ENCODE measurements at regions not wholly inside any gene's neighbourhood (a gene's known extent, or its start where the extent isn't known, plus 50 kb on each side); places are given as distances from the start of the nearest gene placed in this dataset.
"Not testable (repeated sequence)": the region's sequence is repeated elsewhere in the genome, so short reads cannot be mapped to it uniquely, and the experiment has no call there.

DNA sequence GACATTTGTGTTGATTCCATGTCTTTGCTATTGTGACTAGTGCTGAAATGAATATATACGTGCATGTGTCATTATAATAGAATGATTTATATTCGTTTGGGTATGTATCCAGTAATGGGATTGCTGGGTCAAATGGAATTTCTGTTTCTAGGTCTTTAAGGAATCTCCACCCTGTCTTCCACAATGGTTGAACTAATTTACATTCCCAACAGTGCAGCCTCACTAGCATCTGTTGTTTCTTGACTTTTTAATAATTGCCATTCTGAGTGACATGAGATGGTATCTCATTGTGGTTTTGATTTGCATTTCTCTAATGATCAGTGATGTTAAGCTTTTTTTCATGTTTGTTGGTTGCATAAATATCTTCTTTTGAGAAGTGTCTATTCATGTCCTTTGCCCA, 291.2 kb downstream of the FAT4 start:
- DNase-seq = not testable (repeated sequence)

DNA sequence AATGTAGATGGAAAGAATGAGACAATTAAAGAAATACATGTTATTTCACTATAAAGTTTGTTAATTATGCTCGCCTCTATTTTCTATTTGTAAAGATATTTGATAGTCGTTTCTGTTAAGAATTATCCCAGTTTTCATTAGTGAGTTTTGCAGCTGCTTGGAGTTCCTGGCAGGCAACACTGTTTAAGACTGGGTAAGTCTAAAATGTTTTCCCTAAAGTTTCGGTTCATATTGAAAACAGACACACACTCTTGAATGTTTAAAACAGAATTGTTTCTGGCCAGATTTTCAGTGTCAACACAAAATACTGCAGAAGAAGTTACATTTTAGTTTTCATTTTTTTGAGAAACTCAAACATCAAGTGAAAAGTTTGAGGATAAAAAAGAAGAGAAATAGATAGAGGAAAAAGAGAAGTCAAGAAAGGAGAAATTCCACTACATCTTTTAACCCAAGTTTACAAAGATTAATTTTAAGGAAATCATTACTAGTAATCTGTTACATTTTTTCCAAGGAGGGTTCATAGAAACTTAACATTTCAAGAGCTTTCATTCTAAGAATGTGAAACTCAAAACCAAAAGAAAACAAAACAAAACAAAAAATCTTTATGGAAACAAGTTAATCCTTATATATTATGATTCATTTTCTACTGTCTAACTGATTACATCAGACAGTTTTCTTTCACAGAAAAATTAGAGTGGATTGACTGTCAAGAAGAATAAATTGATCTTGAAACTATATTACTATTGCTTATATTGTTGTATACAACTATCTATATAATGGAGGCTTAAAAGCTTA, 305.5 kb downstream of the FAT4 start:
- no peak for DNase-seq

DNA sequence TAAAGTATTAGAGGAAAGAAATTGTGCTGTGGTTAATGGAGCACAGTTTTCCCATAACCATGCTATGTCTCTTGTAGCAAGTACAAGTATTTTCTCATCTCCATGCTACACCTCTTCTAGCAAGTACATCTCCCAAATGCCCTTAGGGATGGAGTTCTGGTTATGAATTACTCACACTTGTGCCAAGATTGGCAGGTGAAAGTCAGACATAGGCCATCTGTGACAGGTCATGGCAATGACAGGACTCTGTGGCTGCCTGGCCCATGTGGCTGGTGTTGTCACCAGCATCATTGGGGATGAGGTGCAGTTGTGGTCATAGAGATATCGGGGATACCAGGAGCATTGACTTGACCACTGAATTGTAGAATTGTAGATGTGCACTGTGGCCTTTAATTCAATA, 310.2 kb downstream of the FAT4 start:
- DNase-seq = no peak

DNA sequence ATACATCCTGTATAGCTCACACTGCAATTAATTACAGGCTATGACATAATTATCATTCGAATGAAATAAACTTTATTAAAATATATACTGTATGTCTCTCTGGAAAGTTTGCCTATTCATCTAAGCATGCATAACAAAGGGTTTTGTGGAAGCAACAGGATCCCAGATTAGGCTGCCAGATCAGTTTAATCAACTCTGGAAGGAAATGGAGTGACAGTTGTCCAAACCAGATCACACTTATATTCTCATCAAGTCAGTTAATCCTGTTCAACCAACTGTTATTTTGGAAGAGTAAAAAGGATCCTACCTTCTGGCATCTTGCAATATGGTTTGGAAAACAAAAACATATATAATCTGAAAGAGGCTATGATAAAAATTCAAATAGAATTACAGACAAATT, 312.2 kb downstream of the FAT4 start:
- DNase-seq = no peak

DNA sequence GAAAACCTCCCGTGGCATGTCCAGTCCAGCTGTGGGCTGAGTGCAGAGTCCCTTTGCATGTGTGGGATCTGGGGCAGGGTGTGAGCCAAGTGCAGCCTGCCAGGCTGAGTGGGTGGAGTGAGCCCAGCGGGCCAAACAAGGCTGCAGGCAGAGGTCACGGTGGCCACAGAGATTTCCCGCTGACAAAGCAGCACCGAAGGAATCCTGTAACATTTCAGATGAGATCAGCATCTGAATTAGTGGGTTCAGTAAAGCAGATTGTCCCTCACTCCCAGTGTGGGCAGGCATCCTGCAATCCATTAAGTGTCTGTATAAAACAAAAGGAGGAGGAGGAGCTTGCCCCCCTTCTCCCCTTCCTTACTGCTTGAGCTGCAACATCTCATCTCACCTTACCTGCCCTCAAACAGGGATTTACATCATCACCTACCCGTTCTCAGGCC, 324.4 kb downstream of the FAT4 start:
- DNase-seq = no peak

GRCh38 chr4:125641611-125642010, 326.9 kb downstream of the FAT4 start:
- no peak for DNase-seq

GRCh38 chr4:125642645-125643044, 327.9 kb downstream of the FAT4 start:
- no peak for DNase-seq

DNA sequence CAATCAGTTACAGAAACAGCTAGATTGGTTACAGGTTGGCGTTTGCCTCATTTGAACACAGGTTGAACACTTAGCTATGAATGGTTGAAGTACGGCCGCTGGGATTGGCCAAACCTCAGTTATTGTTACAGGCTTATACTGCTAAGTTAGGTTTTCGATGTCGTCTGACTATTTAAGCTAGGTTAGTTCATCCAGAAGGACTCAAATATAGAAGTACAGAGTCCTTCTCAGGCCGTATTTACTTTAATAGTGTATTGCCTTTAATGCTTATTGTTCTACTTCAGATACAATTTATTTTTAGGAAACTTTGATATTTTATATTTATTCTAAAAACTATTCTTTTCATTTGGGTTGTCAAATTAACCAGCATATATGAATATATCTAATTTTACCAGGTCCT, 334.7 kb downstream of the FAT4 start:
- DNase-seq = no peak

GRCh38 chr4:125650557-125650956, 335.8 kb downstream of the FAT4 start:
- DNase-seq = no peak

GRCh38 chr4:125651707-125652357, 337.1 kb downstream of the FAT4 start:
- not testable (repeated sequence) for DNase-seq

- DNase-seq = no peak
Measured at GRCh38 chr4:125658773-125659172, 344.0 kb downstream of the FAT4 start.

- DNase-seq = no peak
Measured at GRCh38 chr4:125663896-125664767, 349.4 kb downstream of the FAT4 start.

DNA sequence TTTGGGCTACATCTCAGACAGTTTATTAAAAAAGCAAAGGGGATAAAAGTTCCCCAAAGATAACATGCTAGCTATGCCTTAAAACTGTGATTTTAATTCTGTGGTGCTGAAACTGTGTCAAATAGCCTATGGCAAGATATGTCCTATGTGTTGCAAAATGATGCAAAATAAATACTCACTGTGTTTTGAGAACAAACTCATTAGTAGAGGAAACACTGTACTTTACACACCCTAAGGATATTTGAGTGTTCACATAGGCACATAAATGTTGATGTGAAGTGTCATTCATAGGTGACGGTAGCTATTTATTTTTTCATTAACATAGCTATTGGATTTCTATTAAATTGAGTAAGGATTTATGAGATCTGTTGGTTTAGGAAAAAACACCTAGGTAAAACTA, 351.9 kb downstream of the FAT4 start:
- peak in 2 of 3 experiments; percentile 69 to 81 for DNase-seq

DNA sequence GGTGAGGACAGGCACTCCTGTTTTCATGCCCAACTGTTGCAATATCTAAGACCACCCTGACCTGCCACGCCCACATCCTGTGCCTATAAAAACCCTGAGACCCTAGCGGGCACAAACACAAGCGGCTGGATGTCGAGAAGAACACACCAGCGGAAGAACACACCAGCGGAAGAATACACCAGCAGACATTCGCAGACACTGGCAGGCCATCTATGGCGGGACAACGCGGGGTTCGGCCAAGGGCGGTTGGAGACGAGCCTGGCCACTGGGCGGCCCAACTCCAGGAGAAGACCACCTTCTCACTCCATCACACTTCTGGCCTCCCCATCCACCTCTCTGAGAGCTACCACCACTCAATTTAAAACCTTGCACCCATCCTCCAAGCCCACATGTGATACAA, 361.4 kb downstream of the FAT4 start:
- DNase-seq = no peak

DNA sequence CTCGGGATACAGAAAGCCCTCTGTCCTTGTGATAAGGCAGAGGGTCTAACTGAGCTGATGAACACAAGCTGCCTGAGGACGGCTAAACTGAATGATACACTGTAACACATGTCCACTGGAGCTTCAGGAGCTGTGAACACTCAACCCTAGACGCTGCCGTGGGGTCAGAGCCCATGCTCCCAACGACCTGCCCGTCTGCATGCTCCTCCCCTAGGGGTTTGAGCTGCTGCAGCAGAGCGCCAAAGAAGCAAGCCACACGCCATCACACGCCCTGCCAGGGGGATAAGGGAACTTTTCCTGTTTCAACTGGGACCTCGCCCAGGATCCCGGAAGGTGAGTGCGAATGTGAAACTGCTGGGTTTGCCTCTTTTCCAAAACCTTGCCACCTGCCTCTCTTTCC, 361.8 kb downstream of the FAT4 start:
- no peak for DNase-seq

GRCh38 chr4:125677665-125678307, 363.0 kb downstream of the FAT4 start:
- no peak for DNase-seq

DNA sequence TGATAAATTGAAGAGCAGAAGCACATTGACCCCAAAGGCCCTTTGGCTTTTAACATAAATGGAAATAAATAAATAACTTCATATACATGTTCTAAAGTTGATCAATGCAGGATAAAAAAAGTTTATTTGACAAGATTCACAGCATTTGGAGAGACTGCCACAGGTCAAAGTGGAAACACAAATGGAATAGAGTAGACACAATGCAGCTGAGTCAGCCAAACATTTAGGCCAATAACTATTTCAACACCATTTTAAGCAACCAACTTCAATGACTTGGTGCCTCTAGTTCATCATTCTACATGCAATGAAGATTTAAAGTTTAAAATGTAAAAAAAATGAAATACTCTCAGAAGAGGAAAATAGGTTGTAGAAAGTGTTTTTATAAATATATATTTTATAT, 365.2 kb downstream of the FAT4 start:
- DNase-seq = no peak

- no peak for DNase-seq
Measured at GRCh38 chr4:125681240-125681639, 366.5 kb downstream of the FAT4 start.

DNA sequence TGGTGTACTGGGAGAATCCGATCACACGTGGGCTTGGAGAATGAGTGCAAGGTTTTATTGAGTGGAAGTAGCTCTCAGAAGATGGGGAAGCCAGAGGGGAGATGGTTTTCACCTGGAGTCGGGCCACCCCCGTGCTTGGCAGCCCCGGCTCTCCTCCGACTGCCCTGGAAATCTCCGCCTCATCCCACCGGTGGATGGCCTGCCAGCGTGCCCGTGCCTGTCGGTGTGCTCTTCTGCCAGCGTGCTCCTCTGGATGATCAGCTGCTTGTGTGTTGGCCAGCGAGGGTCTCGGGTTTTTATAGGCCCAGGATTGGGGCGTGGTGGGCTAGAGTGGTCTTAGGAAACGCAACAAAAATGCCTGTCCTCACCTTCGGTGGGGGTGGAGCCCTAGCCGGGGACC, 368.0 kb downstream of the FAT4 start:
- DNase-seq = no peak

DNA sequence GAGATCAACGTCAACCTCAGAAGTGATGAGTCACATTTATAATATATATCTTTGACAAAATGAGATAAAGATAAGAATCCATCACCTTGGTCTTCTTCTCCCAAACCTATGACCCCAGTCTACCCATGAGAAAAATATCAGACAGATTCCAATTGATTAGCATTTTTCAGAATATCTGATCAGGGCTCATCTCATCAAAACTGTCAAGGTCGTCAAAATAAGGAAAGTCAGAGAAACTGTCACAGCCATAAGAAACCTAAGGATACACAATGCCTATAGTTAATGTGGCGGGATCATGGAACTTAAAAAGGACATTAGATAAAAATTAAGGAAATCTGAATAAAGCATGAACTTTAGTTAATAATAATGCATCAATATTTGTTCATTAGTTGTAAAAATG, 374.1 kb downstream of the FAT4 start:
- no peak for DNase-seq

DNA sequence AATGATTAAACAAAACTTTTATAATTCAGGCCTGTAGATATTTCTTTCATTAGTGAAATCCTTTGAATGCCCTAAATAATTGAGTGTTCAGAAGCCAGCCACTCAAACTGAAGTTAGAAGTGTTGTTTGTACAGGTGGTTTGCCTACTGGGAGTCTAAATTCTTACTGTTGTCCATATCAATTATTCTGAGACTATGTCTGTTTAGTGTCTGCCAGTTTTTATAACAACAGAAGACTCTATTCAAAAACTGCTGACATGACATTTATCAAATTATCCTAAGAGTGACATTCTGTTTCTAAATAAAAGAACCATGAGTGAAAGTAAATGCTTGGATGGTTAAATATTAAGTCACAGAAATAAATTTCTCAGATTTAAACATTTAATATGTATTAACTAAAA, 375.1 kb downstream of the FAT4 start:
- DNase-seq = peak in 2 of 3 experiments; percentile 32 to 85

- no peak for DNase-seq
Measured at GRCh38 chr4:125693228-125693627, 378.5 kb downstream of the FAT4 start.

GRCh38 chr4:125702406-125702805, 387.7 kb downstream of the FAT4 start:
- no peak for DNase-seq

Data from NCI-H1417 (cell line).